NB4 (cell line): ENCODE measurements at regions not wholly inside any gene's neighbourhood (a gene's known extent, or its start where the extent isn't known, plus 50 kb on each side); places are given as distances from the start of the nearest gene placed in this dataset.

ENCODE experiments used
- CTCF ChIP-seq: IDR thresholded peaks from one replicate; pipeline ENCODE4 v1.5.1; 2012; ENCODE audit warnings: low read depth, low read length
- MAX ChIP-seq: IDR thresholded peaks from 2 replicates; pipeline ENCODE4 v1.6.1; 2011; ENCODE audit warnings: low read depth, low read length
- MYC ChIP-seq: IDR thresholded peaks from 2 replicates; pipeline ENCODE4 v1.6.1; 2011; ENCODE audit warnings: low read depth, low read length
- POLR2A ChIP-seq: IDR thresholded peaks from 2 replicates; pipeline ENCODE4 v1.6.1; 2011; ENCODE audit warnings: mild to moderate bottlenecking; ENCODE audit not compliant: insufficient read length; ENCODE audit errors: extremely low read depth

- no peak for TF ChIP-seq POLR2A
- TF ChIP-seq MAX, result no peak
- TF ChIP-seq CTCF, result no peak
- TF ChIP-seq MYC, result no peak
Measured at GRCh38 chr7:110246118-110246517, 844.8 kb upstream of the LRRN3 start.
